Osteoblast (primary cell): ENCODE measurements at regions not wholly inside any gene's neighbourhood (a gene's known extent, or its start where the extent isn't known, plus 50 kb on each side); places are given as distances from the start of the nearest gene placed in this dataset.
A peak's percentile ranks its signal among the peaks of the same experiment; 100 is the strongest.

Experiments
- DNase-seq: peaks from one replicate; pipeline ENCODE4 v3.0.0; 2011; ENCODE audit warnings: low spot score, mixed read lengths; ENCODE audit not compliant: insufficient read length; ENCODE audit errors: missing footprints
- H2AFZ ChIP-seq: 2 replicates; pipeline ENCODE4 v1.6.0; 2011; ENCODE audit warnings: mild to moderate bottlenecking, low read length
- H3K27ac ChIP-seq: 2 replicates; pipeline ENCODE4 v1.5.1; 2011; ENCODE audit warnings: mild to moderate bottlenecking, low read depth, low read length, moderate library complexity
- H3K27me3 ChIP-seq: 2 replicates; pipeline ENCODE4 v1.6.0; 2012; ENCODE audit warnings: mild to moderate bottlenecking, control low read depth, inconsistent platforms, low read length, moderate library complexity; ENCODE audit not compliant: insufficient read depth
- H3K36me3 ChIP-seq: 2 replicates; pipeline ENCODE4 v1.5.1; 2011; ENCODE audit warnings: mild to moderate bottlenecking, low read length, control low read depth, moderate library complexity; ENCODE audit not compliant: insufficient read depth
- H3K4me1 ChIP-seq: 2 replicates; pipeline ENCODE4 v1.5.1; 2011; ENCODE audit warnings: mild to moderate bottlenecking, low read length, control low read depth, moderate library complexity; ENCODE audit not compliant: insufficient read depth
- H3K4me2 ChIP-seq: 2 replicates; pipeline ENCODE4 v1.6.0; 2011; ENCODE audit warnings: mild to moderate bottlenecking, low read length; ENCODE audit not compliant: insufficient read depth
- H3K4me3 ChIP-seq: fragments of 200-600 bp; sonication (generic); 3 replicates; pipeline ENCODE4 v1.5.1; 2012; ENCODE audit warnings: mild to moderate bottlenecking, low read length, inconsistent platforms; ENCODE audit not compliant: insufficient read depth
- H3K79me2 ChIP-seq: 2 replicates; pipeline ENCODE4 v1.6.0; 2012; ENCODE audit warnings: mild to moderate bottlenecking, low read length, control low read depth, inconsistent platforms; ENCODE audit not compliant: insufficient read depth
- H3K9me3 ChIP-seq: 2 replicates; pipeline ENCODE4 v1.5.1; 2011; ENCODE audit warnings: low read depth, low read length, control low read depth
- H4K20me1 ChIP-seq: 2 replicates; pipeline ENCODE4 v1.6.0; 2012; ENCODE audit warnings: mild to moderate bottlenecking, low read length, control low read depth; ENCODE audit not compliant: insufficient read depth
- TF ChIP-seq, protein P1 (sequence below): IDR thresholded peaks from 2 replicates; pipeline ENCODE4 v1.5.1; 2011; ENCODE audit warnings: mild to moderate bottlenecking, low read depth, low read length, moderate library complexity; ENCODE audit errors: extremely low read depth

DNA sequence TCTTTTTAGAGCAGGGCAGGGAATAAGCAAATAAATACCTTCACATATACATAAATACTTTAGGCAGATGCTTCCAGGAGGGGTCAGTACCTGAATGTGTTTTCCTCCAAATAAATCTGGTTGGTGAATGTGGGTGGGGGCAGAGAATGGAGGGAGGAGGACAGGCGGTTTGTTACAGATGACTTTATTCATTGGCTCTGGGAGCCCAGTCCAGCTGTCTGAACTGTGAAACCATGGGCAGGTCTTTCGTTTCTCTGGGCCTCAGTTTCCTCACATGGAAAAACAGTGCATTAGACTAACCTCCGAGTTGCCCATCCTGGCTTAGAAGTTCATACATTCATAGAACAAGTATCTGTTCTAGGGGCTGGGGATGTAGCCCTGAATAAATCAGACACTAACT is 124.6 kb downstream of the IER5 start:
- TF ChIP-seq, protein P1, sequence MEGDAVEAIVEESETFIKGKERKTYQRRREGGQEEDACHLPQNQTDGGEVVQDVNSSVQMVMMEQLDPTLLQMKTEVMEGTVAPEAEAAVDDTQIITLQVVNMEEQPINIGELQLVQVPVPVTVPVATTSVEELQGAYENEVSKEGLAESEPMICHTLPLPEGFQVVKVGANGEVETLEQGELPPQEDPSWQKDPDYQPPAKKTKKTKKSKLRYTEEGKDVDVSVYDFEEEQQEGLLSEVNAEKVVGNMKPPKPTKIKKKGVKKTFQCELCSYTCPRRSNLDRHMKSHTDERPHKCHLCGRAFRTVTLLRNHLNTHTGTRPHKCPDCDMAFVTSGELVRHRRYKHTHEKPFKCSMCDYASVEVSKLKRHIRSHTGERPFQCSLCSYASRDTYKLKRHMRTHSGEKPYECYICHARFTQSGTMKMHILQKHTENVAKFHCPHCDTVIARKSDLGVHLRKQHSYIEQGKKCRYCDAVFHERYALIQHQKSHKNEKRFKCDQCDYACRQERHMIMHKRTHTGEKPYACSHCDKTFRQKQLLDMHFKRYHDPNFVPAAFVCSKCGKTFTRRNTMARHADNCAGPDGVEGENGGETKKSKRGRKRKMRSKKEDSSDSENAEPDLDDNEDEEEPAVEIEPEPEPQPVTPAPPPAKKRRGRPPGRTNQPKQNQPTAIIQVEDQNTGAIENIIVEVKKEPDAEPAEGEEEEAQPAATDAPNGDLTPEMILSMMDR = no peak
- Histone ChIP-seq H3K27ac (no peak overlapping the region), H2AFZ (no peak overlapping the region), H3K4me2 (no peak overlapping the region), H3K79me2 (no peaks in the 10 kb centered on the region), H3K4me1 (no peaks in the 10 kb centered on the region), H3K36me3 (no peaks in the 10 kb centered on the region), H3K27me3 (peaks cover 16% of the 10 kb centered on the region), H3K4me3 (no peak overlapping the region), H3K9me3 (no peaks in the 10 kb centered on the region), H4K20me1 (no peaks in the 10 kb centered on the region)
- DNase-seq = no peak

DNA sequence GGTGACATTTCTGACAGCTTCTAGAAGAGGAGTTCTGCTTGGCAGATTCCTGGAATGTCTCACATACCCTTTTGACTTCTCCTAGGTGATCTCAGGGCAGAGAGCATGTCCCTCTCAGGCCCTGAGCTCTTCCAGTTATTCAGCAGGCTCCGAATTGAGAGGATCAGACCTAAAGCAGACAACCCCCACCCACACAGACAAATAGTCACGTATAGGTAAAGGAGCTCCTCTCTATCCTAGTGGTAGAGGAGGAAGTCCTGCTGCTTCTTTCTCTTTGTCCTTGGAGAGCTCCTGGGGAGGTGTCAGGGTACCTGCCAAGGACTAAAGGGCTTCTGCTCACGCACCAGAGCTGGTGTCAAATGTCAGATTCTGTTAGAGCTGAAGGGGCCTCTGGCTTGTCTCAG is 128.1 kb downstream of the IER5 start:
- Histone ChIP-seq H3K9me3 (no peaks in the 10 kb centered on the region), H3K4me2 (no peak overlapping the region), H3K27ac (no peak overlapping the region), H3K27me3 (peaks cover 10% of the 10 kb centered on the region), H3K4me3 (no peak overlapping the region), H3K36me3 (no peaks in the 10 kb centered on the region), H4K20me1 (no peaks in the 10 kb centered on the region), H3K79me2 (no peaks in the 10 kb centered on the region), H3K4me1 (no peaks in the 10 kb centered on the region), H2AFZ (no peak overlapping the region)
- TF ChIP-seq, protein P1 = no peak
- DNase-seq = no peak

DNA sequence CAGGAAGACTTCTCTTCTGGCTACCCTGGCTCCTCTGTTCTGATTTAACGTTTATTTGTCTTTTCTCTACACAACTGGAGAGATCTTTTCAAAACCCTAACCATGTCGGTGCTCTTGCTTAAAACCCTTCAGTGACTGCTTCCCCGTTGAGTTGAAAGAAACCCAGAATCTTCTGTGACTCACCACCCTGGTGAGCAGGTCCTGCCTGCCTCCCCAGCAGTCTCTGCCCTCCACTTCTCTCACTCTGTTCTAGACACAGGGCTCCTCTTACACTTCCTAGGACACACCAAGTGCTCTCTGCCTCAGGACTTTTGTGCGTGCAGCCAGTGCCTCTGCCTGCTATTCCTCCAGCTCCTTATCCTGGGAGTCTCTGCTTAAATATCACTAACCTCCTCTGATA is 131.4 kb downstream of the IER5 start:
- H4K20me1 ChIP-seq = no peaks in the 10 kb centered on the region
- DNase-seq = peak; percentile 39

DNA sequence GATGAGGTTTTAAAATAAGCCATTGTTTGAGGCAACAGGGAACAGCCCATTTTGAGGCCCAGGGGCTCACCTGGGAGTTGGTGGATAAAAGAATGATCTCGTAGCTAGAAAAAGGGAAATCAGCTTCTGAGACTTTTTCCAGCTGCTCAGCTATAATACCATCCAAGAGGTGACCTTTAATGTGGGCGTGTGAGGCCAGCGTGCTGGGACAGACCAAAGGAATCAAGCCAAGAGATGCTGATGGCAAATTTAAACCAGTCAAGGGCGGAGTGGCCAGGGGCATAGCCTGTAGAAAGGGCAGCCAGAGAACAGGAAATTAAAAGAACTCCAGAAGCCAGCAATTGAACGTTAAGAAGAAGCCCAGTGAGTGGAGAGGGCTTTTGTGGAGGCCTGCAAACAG is 132.6 kb downstream of the IER5 start:
- H2AFZ ChIP-seq = no peak overlapping the region
- no peak overlapping the region for H3K4me3 ChIP-seq
- no peaks in the 10 kb centered on the region for H3K79me2 ChIP-seq
- H3K4me1 ChIP-seq = no peaks in the 10 kb centered on the region
- TF ChIP-seq, protein P1 = no peak
- no peak overlapping the region for H3K4me2 ChIP-seq
- H3K27me3 ChIP-seq = no peaks in the 10 kb centered on the region
- DNase-seq = peak; percentile 73
- H3K27ac ChIP-seq = no peak overlapping the region
- H4K20me1 ChIP-seq = no peaks in the 10 kb centered on the region
- H3K36me3 ChIP-seq = no peaks in the 10 kb centered on the region
- no peaks in the 10 kb centered on the region for H3K9me3 ChIP-seq

More for the DNA sequence above, 131.4 kb downstream of the IER5 start:
- H3K27ac ChIP-seq = no peak overlapping the region
- H3K36me3 ChIP-seq = no peaks in the 10 kb centered on the region
- no peaks in the 10 kb centered on the region for H3K9me3 ChIP-seq
- H3K4me3 ChIP-seq = no peak overlapping the region
- H3K4me2 ChIP-seq = no peak overlapping the region
- H3K79me2 ChIP-seq = no peaks in the 10 kb centered on the region
- no peaks in the 10 kb centered on the region for H3K27me3 ChIP-seq
- H3K4me1 ChIP-seq = no peaks in the 10 kb centered on the region
- TF ChIP-seq, protein P1 = no peak
- H2AFZ ChIP-seq = no peak overlapping the region
